GM23338 (cell line): ENCODE measurements at regions not wholly inside any gene's neighbourhood (a gene's known extent, or its start where the extent isn't known, plus 50 kb on each side); places are given as distances from the start of the nearest gene placed in this dataset.

Experiments
- ATAC-seq: fragments of 200-7000 bp; cut with Tn5 transposase; 3 replicates; pipeline ENCODE4 v1.9.1; 2020
- DNase-seq: peaks from one replicate; pipeline ENCODE4 v3.0.0-alpha.2; 2015; ENCODE audit warnings: low spot score
- H2AFZ ChIP-seq: fragments of 200-600 bp; sonication (generic); 2 replicates; pipeline ENCODE4 v1.8.0; 2016; ENCODE audit warnings: antibody characterized with exemption, mild to moderate bottlenecking, moderate library complexity
- H3F3A ChIP-seq: fragments of 200-600 bp; sonication (generic); replicated peaks from 2 replicates; pipeline ENCODE4 v1.8.0; 2017; ENCODE audit warnings: antibody characterized with exemption, mixed run types, low read depth
- H3K27ac ChIP-seq: fragments of 200-600 bp; sonication (generic); 2 replicates; pipeline ENCODE4 v1.6.1; 2016; ENCODE audit warnings: low read depth
- H3K27me3 ChIP-seq: fragments of 200-600 bp; sonication (generic); 2 replicates; pipeline ENCODE4 v1.8.0; 2016; ENCODE audit warnings: mild to moderate bottlenecking, mixed run types, moderate library complexity; ENCODE audit not compliant: insufficient read depth
- H3K36me3 ChIP-seq: fragments of 200-600 bp; sonication (generic); 2 replicates; pipeline ENCODE4 v1.8.0; 2016; ENCODE audit warnings: mild to moderate bottlenecking; ENCODE audit not compliant: insufficient read depth
- H3K4me1 ChIP-seq: fragments of 200-600 bp; sonication (generic); 2 replicates; pipeline ENCODE4 v1.8.0; 2016; ENCODE audit warnings: mild to moderate bottlenecking, moderate library complexity; ENCODE audit not compliant: insufficient read depth
- H3K4me2 ChIP-seq: fragments of 200-600 bp; sonication (generic); 2 replicates; pipeline ENCODE4 v1.7.1; 2017; ENCODE audit warnings: mixed run types
- H3K4me3 ChIP-seq: fragments of 200-600 bp; sonication (generic); 2 replicates; pipeline ENCODE4 v1.6.1; 2016; ENCODE audit warnings: mixed run types
- H3K79me2 ChIP-seq: fragments of 200-600 bp; sonication (generic); replicated peaks from 2 replicates; pipeline ENCODE4 v1.8.0; 2017; ENCODE audit warnings: mild to moderate bottlenecking; ENCODE audit not compliant: insufficient read depth
- H3K9me2 ChIP-seq: fragments of 200-600 bp; sonication (generic); 2 replicates; pipeline ENCODE4 v1.8.0; 2017; ENCODE audit not compliant: insufficient read depth
- H4K20me1 ChIP-seq: fragments of 200-600 bp; sonication (generic); replicated peaks from 2 replicates; pipeline ENCODE4 v1.8.0; 2017; ENCODE audit warnings: mild to moderate bottlenecking; ENCODE audit not compliant: insufficient read depth
- H3K27ac Mint-ChIP-seq: 2 replicates; pipeline ENCODE4 v1.8.0; 2020; ENCODE audit warnings: inconsistent platforms, mild to moderate bottlenecking, moderate library complexity, mixed read lengths
- H3K27me3 Mint-ChIP-seq: 3 replicates; pipeline ENCODE4 v1.8.0; 2022; ENCODE audit warnings: low read depth, mild to moderate bottlenecking, moderate library complexity, mixed read lengths, inconsistent platforms; ENCODE audit not compliant: insufficient read depth, poor library complexity
- H3K36me3 Mint-ChIP-seq: 3 replicates; pipeline ENCODE4 v1.8.0; 2021; ENCODE audit warnings: low read depth, mild to moderate bottlenecking, inconsistent platforms, moderate library complexity, mixed read lengths
- H3K4me1 Mint-ChIP-seq: 3 replicates; pipeline ENCODE4 v1.8.0; 2020; ENCODE audit warnings: mild to moderate bottlenecking, inconsistent platforms, mixed read lengths
- H3K4me3 Mint-ChIP-seq: 3 replicates; pipeline ENCODE4 v1.8.0; 2021; ENCODE audit warnings: moderate library complexity, mild to moderate bottlenecking, inconsistent platforms, mixed read lengths
- H3K9me3 Mint-ChIP-seq: 3 replicates; pipeline ENCODE4 v1.8.0; 2020; ENCODE audit warnings: moderate library complexity, mild to moderate bottlenecking, inconsistent platforms, mixed read lengths
- CTCF ChIP-seq, 2 experiments: fragments of 200-600 bp in 1 of 2; sonication (generic) in 1 of 2; conservative IDR thresholded peaks; 2 replicates each; pipeline versions ENCODE4 v1.5.1 to v1.6.1; 2016 to 2017; ENCODE audit warnings: antibody characterized with exemption in 2 of 2, low read depth in 2 of 2, mild to moderate bottlenecking in 2 of 2, moderate library complexity in 1 of 2
- ETS1 ChIP-seq: IDR thresholded peaks from 2 replicates; pipeline ENCODE4 v1.6.1; 2016; ENCODE audit warnings: antibody characterized with exemption
- EZH2phosphoT487 ChIP-seq: fragments of 200-600 bp; sonication (generic); IDR thresholded peaks from one replicate; pipeline ENCODE4 v1.8.1; 2018; ENCODE audit warnings: antibody characterized with exemption; ENCODE audit not compliant: unreplicated experiment
- JUNB ChIP-seq: IDR thresholded peaks from one replicate; pipeline ENCODE4 v1.6.1; 2016; ENCODE audit warnings: antibody characterized with exemption; ENCODE audit not compliant: unreplicated experiment
- NANOG ChIP-seq: IDR thresholded peaks from 2 replicates; pipeline ENCODE4 v1.6.1; 2016; ENCODE audit warnings: antibody characterized with exemption, borderline replicate concordance
- POLR2AphosphoS5 ChIP-seq: IDR thresholded peaks from 2 replicates; pipeline ENCODE4 v1.6.1; 2016; ENCODE audit warnings: antibody characterized with exemption, low read depth
- ZNF114 ChIP-seq: fragments of 250-450 bp; sonication (Bioruptor Pico); IDR thresholded peaks from 2 replicates; pipeline ENCODE4 v1.5.0; 2020; ENCODE audit warnings: mild to moderate bottlenecking, moderate library complexity
- ZNF331 ChIP-seq: fragments of 250-450 bp; sonication (Bioruptor Pico); IDR thresholded peaks from 2 replicates; pipeline ENCODE4 v1.5.0; 2020; ENCODE audit warnings: low read depth, mild to moderate bottlenecking, moderate library complexity

GRCh38 chr4:89506866-89507491 lies 199.4 kb upstream of the GPRIN3 start:
- peaks cover 5% of the 10 kb centered on the region for H3K9me3 Mint-ChIP-seq
- Histone ChIP-seq H3K79me2 (no peaks in the 10 kb centered on the region), H3K27me3 (no peaks in the 10 kb centered on the region), H2AFZ (no peak overlapping the region), H3K4me3 (no peak overlapping the region), H3K36me3 (no peaks in the 10 kb centered on the region), H3K4me2 (no peak overlapping the region), H3F3A (no peaks in the 10 kb centered on the region), H3K9me2 (no peaks in the 10 kb centered on the region), H3K4me1 (peaks cover 18% of the 10 kb centered on the region), H3K27ac (no peak overlapping the region), H4K20me1 (no peaks in the 10 kb centered on the region)
- peaks cover 8% of the 10 kb centered on the region; the same call in 2 of the 3 replicates for H3K4me1 Mint-ChIP-seq
- DNase-seq (no peak), ATAC-seq (no peak)
- H3K4me3 Mint-ChIP-seq: no peak overlapping the region
- H3K27me3 Mint-ChIP-seq: no peaks in the 10 kb centered on the region
- no peak overlapping the region for H3K27ac Mint-ChIP-seq
- peaks cover 5% of the 10 kb centered on the region; the same call in 2 of the 3 replicates for H3K36me3 Mint-ChIP-seq
- no peak for TF ChIP-seq JUNB

- Mint-ChIP-seq H3K27ac (no peak overlapping the region), H3K4me1 (peaks cover 3% of the 10 kb centered on the region; the same call in 2 of the 3 replicates), H3K9me3 (no peaks in the 10 kb centered on the region), H3K4me3 (no peak overlapping the region), H3K27me3 (no peaks in the 10 kb centered on the region), H3K36me3 (no peaks in the 10 kb centered on the region)
- ATAC-seq: no peak
- Histone ChIP-seq H3K9me2 (no peaks in the 10 kb centered on the region), H3K4me2 (no peak overlapping the region), H3K36me3 (no peaks in the 10 kb centered on the region), H4K20me1 (no peaks in the 10 kb centered on the region), H3K27ac (no peak overlapping the region), H2AFZ (no peak overlapping the region), H3K27me3 (no peaks in the 10 kb centered on the region), H3K79me2 (no peaks in the 10 kb centered on the region), H3K4me3 (no peak overlapping the region), H3K4me1 (peaks cover 14% of the 10 kb centered on the region), H3F3A (no peaks in the 10 kb centered on the region)
- no peak for DNase-seq
- TF ChIP-seq NANOG (no peak), EZH2phosphoT487 (no peak), CTCF (conservative IDR thresholded peaks at IDR 0.05; ENCODE audit: low read depth in 2 of 2) (no peak), ZNF331 (CRISPR knock-in tag) (no peak), ZNF114 (no peak)
Measured at GRCh38 chr4:89502581-89502980, 195.0 kb upstream of the GPRIN3 start.

- Mint-ChIP-seq H3K4me3 (no peak overlapping the region), H3K9me3 (no peaks in the 10 kb centered on the region; the same call in 2 of the 3 replicates), H3K36me3 (peaks cover 5% of the 10 kb centered on the region; the same call in 1 of the 3 replicates), H3K4me1 (peaks cover 5% of the 10 kb centered on the region), H3K27me3 (peaks cover 1% of the 10 kb centered on the region), H3K27ac (no peak overlapping the region)
- no peaks in the 10 kb centered on the region for H3K79me2 ChIP-seq
- no peaks in the 10 kb centered on the region for H3K27me3 ChIP-seq
- no peaks in the 10 kb centered on the region for H3K36me3 ChIP-seq
- H4K20me1 ChIP-seq: no peaks in the 10 kb centered on the region
- no peak overlapping the region for H3K4me2 ChIP-seq
- no peak overlapping the region for H3K4me3 ChIP-seq
- no peaks in the 10 kb centered on the region for H3F3A ChIP-seq
- peaks cover 16% of the 10 kb centered on the region for H3K4me1 ChIP-seq
- H2AFZ ChIP-seq: no peak overlapping the region
- H3K9me2 ChIP-seq: no peaks in the 10 kb centered on the region
- DNase-seq (no peak), ATAC-seq (no peak)
- H3K27ac ChIP-seq: no peak overlapping the region
- no peak for TF ChIP-seq NANOG
- TF ChIP-seq ETS1: no peak
- no peak for TF ChIP-seq ZNF331 (CRISPR knock-in tag)
- TF ChIP-seq CTCF (conservative IDR thresholded peaks at IDR 0.05; ENCODE audit: low read depth in 2 of 2): no peak
- no peak for TF ChIP-seq POLR2AphosphoS5
Measured at GRCh38 chr4:89497517-89498308, 190.1 kb upstream of the GPRIN3 start.
